SU-DHL-6 (cell line): ENCODE measurements at regions not wholly inside any gene's neighbourhood (a gene's known extent, or its start where the extent isn't known, plus 50 kb on each side); places are given as distances from the start of the nearest gene placed in this dataset.
"Not testable (repeated sequence)": the region's sequence is repeated elsewhere in the genome, so short reads cannot be mapped to it uniquely, and the experiment has no call there.

Experiments
- H2AFZ ChIP-seq: fragments of 200-600 bp; sonication (generic); 2 replicates; pipeline ENCODE4 v1.6.1; 2014; ENCODE audit warnings: low read depth, mild to moderate bottlenecking, moderate library complexity, mixed read lengths, antibody characterized with exemption, low read length; ENCODE audit not compliant: severe bottlenecking
- H3F3A ChIP-seq: fragments of 200-600 bp; shearing (Covaris generic); 2 replicates; pipeline ENCODE4 v1.6.0; 2016; ENCODE audit warnings: antibody characterized with exemption, mild to moderate bottlenecking; ENCODE audit not compliant: insufficient read depth
- H3K27ac ChIP-seq: fragments of 200-600 bp; sonication (generic); 2 replicates; pipeline ENCODE4 v1.5.1; 2016; ENCODE audit warnings: low read depth, mild to moderate bottlenecking, low read length, moderate library complexity, mixed read lengths
- H3K27me3 ChIP-seq: fragments of 200-600 bp; sonication (generic), shearing (Covaris generic); 2 replicates; pipeline ENCODE4 v1.6.0; 2014; ENCODE audit warnings: mild to moderate bottlenecking, low read length
- H3K36me3 ChIP-seq: fragments of 200-600 bp; sonication (generic); 2 replicates; pipeline ENCODE4 v1.6.1; 2014; ENCODE audit warnings: mild to moderate bottlenecking, low read length, mixed read lengths
- H3K4me2 ChIP-seq: fragments of 300-600, 200-600 bp; shearing (Covaris generic), sonication (generic); 2 replicates; pipeline ENCODE4 v1.6.0; 2014; ENCODE audit warnings: low read length, low read depth, mild to moderate bottlenecking; ENCODE audit not compliant: poor library complexity, severe bottlenecking
- H3K4me3 ChIP-seq: fragments of 200-600 bp; sonication (generic); 2 replicates; pipeline ENCODE4 v1.5.1; 2014; ENCODE audit warnings: antibody characterized with exemption, low read length, mild to moderate bottlenecking, mixed read lengths; ENCODE audit not compliant: insufficient read depth, poor library complexity, severe bottlenecking
- H3K79me2 ChIP-seq: fragments of 200-600 bp; sonication (generic); 2 replicates; pipeline ENCODE4 v1.6.1; 2014; ENCODE audit warnings: mild to moderate bottlenecking, low read length, moderate library complexity; ENCODE audit not compliant: insufficient read depth
- H3K9ac ChIP-seq: fragments of 200-600 bp; sonication (generic); 2 replicates; pipeline ENCODE4 v1.7.0; 2014; ENCODE audit warnings: mild to moderate bottlenecking, low read length
- H3K9me2 ChIP-seq: fragments of 200-600 bp; sonication (generic); replicated peaks from 2 replicates; pipeline ENCODE4 v1.6.1; 2014; ENCODE audit warnings: low read length; ENCODE audit not compliant: insufficient read depth
- H3K9me3 ChIP-seq: fragments of 200-600 bp; sonication (generic); 2 replicates; pipeline ENCODE4 v1.6.1; 2014; ENCODE audit warnings: low read length, mixed read lengths; ENCODE audit not compliant: insufficient read depth
- H4K20me1 ChIP-seq: fragments of 200-600 bp; sonication (generic); 2 replicates; pipeline ENCODE4 v1.6.1; 2014; ENCODE audit warnings: low read depth, mild to moderate bottlenecking, antibody characterized with exemption, low read length, moderate library complexity, mixed read lengths
- CTCF ChIP-seq: fragments of 200-600 bp; sonication (generic); IDR thresholded peaks from one replicate; pipeline ENCODE4 v1.5.1; 2017; ENCODE audit warnings: antibody characterized with exemption, mild to moderate bottlenecking, low read length, moderate library complexity; ENCODE audit not compliant: insufficient read depth, poor library complexity, severe bottlenecking
- EZH2phosphoT487 ChIP-seq: fragments of 200-600 bp; sonication (generic), shearing (Covaris generic); conservative IDR thresholded peaks from 2 replicates; pipeline ENCODE4 v1.6.1; 2018; ENCODE audit warnings: mild to moderate bottlenecking, antibody characterized with exemption, low read length, moderate library complexity, mixed read lengths

DNA sequence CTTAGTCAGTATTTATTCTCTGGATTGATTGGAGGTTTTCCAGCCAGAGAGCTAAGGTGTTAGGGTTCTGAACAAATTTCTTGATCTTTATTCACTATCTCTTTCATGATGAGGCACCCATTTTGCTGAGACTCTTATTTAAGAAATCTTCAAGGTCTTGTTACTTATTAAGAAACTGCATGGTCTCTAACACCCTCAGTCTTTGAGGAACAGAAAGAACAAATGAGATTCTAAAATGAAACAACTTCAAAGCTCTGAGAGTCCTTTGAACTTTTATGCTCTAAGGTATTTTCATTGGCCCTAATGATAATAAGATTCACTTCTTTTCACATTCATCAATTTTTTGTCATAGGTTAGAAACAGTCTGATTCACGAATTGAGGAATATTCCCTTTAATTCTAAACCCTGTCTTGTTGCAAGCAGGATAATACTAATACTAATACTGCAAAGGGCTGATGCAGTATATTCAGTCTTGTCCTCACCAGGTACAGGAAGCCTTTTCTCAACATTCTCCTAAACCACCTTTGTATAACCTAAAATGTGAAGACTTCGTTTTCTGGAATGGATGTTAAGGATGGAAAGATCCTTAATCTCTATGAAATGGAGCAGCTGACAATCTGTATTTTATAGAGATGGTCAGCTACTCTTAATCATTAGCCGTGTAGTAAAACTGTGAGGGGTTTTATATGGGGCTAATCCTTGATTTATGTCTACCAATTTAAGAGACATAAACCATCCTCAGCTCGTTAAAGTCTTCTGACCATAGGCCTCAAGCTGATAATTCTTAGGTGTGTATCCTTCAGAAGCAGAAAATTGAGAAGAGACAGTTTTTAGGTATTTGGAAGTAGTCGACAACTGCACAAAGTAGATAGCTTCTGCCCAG, 198.3 kb downstream of the OTOL1 start:
- H3K27me3 ChIP-seq, result no peaks in the 10 kb centered on the region
- H3K4me2 ChIP-seq, result no peak overlapping the region
- no peak overlapping the region for H3K9ac ChIP-seq
- peak overlapping the region; percentile 32 for H2AFZ ChIP-seq
- H4K20me1 ChIP-seq, result no peaks in the 10 kb centered on the region
- no peaks in the 10 kb centered on the region for H3K9me3 ChIP-seq
- no peak overlapping the region for H3K27ac ChIP-seq
- H3F3A ChIP-seq, result no peaks in the 10 kb centered on the region
- H3K4me3 ChIP-seq, result no peak overlapping the region
- no peaks in the 10 kb centered on the region for H3K9me2 ChIP-seq
- H3K79me2 ChIP-seq, result no peaks in the 10 kb centered on the region
- no peaks in the 10 kb centered on the region for H3K36me3 ChIP-seq
- TF ChIP-seq CTCF, result no peak
- TF ChIP-seq EZH2phosphoT487, result no peak

DNA sequence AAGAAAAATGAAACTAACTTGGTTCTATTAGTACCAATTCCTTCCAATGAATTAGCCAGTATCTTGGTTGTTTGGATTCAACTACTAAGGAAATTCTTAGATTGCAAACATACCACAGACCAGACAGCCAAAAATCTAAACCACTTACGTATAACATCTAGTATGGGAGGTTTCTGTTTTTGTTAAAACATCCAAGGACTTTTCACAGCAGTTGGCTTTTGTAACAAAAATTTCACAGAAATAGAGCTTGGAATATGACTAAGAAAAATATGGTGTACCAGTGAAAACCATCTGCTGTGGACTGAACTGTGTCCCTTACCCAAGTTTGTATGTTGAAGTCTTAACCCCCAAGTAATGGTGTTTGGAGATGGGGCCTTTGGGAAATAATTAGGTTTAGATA, 199.2 kb downstream of the OTOL1 start:
- Histone ChIP-seq H3K4me2 (no peak overlapping the region), H3K79me2 (no peaks in the 10 kb centered on the region), H3K4me3 (no peak overlapping the region), H3K9ac (no peak overlapping the region), H3F3A (no peaks in the 10 kb centered on the region), H3K27me3 (no peaks in the 10 kb centered on the region), H3K36me3 (no peaks in the 10 kb centered on the region), H4K20me1 (no peaks in the 10 kb centered on the region), H3K27ac (no peak overlapping the region), H2AFZ (no peak overlapping the region), H3K9me3 (no peaks in the 10 kb centered on the region), H3K9me2 (no peaks in the 10 kb centered on the region)
- TF ChIP-seq EZH2phosphoT487, result no peak
- no peak for TF ChIP-seq CTCF

GRCh38 chr3:161700998-161701397, 204.4 kb downstream of the OTOL1 start:
- Histone ChIP-seq H3K27ac (no peak overlapping the region), H3K79me2 (no peaks in the 10 kb centered on the region), H4K20me1 (no peaks in the 10 kb centered on the region), H3K36me3 (no peaks in the 10 kb centered on the region), H3K4me3 (no peak overlapping the region), H2AFZ (peak overlapping the region; percentile 5), H3K9me2 (no peaks in the 10 kb centered on the region), H3K4me2 (no peak overlapping the region), H3K9ac (no peak overlapping the region), H3K9me3 (no peaks in the 10 kb centered on the region), H3F3A (no peaks in the 10 kb centered on the region), H3K27me3 (no peaks in the 10 kb centered on the region)
- TF ChIP-seq CTCF (no peak), EZH2phosphoT487 (no peak)

DNA sequence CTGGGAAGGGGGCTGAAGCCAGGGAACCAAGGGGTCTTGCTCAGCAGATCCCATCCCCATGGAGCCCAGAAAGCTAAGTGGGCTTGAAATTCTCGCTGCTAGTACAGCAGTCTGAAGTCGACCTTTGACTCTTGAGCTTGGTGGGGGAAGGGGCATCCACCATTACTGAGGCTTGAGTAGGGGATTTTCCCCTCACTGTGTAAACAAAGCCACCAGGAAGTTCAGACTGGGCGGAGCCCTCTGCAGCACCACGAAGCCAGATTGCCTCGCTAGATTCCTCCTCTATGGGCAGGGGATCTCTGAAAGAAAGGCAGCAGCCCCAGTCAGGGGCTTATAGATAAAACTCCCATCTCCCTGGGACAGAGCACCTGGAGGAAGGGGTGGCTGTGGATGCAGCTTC, 210.6 kb downstream of the OTOL1 start:
- H3K4me2 ChIP-seq, result not testable (repeated sequence)

More for the DNA sequence above, 210.6 kb downstream of the OTOL1 start:
- not testable (repeated sequence) for H3K36me3 ChIP-seq, H3K9me2 ChIP-seq, H3K27me3 ChIP-seq, H4K20me1 ChIP-seq, H3K4me3 ChIP-seq, H3K27ac ChIP-seq, H3K79me2 ChIP-seq, H3K9ac ChIP-seq, H3K9me3 ChIP-seq, H3F3A ChIP-seq
- H2AFZ ChIP-seq, result peak overlapping the region; percentile 56
